RKO (cell line): ENCODE measurements at regions not wholly inside any gene's neighbourhood (a gene's known extent, or its start where the extent isn't known, plus 50 kb on each side); places are given as distances from the start of the nearest gene placed in this dataset.
A peak's percentile ranks its signal among the peaks of the same experiment; 100 is the strongest.

Experiments
- DNase-seq: peaks from one replicate; pipeline ENCODE4 v3.0.0-alpha.2; 2016; ENCODE audit warnings: low spot score

DNA sequence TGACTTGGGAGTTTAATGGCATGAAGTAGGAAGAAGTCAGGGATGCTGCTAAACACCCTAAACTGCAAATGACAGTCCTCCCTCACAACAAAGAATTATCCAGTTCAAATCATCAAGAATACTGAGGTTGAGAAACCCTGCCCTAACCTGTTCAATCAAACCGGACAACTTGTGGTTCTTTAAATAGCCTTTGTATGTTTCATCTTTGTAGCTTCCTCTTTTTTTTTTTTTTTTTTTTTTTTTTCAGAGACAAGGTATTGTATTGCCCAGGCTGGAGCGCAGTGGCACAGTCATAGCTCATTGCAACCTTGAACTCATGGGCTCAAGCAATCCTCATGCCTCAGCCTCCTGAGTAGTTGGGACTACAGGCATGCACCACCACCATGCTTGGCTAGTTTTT, 52.5 kb upstream of the TTC29 start:
- no peak for DNase-seq

DNA sequence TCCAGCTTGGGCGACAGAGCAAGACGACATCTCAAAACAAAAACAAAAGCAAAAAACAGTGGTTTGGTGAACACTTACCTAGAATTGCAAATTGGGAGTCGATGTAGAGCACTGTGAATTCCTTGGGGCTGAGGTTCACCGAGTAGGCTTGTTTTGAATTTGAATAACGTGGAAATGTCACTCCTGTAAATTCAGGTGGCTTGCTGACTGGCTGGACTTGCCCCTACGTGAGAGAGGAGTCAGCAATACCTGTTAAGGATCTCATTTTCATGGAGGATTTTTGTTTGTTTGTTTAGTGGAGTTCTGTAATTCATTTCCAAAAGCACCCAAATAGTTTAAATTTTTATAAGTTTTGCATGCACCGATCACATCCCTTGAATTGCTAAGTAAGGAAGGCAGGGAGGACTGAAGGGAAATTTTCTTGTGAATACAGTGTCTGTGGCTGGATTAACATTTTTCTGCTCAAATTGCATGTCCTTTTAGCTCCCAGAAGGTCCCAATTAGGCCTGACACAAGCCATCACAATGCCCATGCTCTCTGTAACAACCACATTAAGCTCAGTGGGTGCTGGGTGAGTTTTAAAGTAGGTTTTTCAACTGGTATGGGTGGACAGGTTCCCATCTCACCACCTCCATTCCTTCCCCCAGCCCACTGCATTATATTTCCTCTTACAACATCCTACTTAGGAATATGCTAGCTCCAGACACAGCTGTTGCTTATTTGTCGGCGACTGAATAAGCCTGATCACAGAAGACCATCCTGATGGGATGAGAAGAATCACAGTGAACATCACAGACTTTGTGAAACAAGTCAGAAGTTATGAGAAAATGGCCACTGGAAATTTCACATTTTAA, 58.5 kb upstream of the TTC29 start:
- DNase-seq = no peak

DNA sequence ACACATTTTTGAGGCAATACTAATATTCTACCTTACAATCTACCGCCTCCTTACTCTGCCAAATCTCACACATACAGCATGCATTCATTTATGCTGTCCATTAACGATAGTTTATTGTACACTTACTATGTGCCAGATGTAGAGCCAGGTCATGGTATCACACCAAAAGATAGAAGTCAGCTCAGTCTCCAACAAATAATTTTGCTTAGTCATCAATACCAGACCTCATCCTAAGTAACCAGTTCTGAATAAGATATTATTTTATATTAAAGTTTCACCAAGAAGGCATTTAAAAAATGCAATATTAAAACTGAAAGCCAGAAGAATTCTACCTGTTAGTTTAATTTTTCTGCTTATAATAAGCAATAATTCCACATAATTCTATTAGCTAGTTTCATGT, 60.6 kb upstream of the TTC29 start:
- no peak for DNase-seq

DNA sequence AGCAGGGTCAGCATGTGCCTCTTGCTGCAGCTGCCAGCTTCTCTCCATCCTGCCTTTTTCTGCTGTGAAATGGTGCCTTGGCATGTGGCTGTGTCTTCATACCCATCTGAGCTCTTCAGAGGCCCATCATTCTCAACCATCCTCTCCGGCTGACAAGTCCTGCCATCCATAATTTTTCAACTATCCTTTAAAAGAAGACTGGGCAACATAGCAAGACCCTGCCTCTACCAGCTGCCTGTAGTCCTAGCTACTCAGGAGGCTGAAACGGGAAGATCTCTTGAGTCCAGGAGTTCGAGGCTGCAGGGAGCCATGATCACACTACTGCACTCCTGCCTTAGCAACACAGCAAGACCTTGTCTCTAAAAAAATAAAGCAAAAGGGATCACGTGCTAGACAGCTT, 64.2 kb upstream of the TTC29 start:
- no peak for DNase-seq

DNA sequence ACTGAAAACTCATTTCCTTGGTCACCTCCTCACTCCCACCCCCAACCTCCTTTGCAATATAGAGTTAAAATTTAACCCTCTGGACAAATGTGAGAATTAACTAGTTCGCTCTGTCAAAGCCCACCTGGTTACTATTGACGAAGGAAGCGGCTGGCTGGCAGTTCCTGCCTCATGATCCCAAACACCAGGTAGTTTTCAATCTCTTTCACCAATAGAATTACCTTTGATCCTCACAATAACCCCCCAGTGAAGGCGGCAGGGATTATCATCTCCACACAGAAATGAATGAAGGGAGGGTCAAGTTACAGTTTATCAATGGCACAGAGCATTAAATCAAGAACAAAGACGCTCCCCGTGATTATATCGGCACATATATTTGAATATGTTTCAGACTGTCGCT, 65.7 kb upstream of the TTC29 start:
- DNase-seq = no peak

DNA sequence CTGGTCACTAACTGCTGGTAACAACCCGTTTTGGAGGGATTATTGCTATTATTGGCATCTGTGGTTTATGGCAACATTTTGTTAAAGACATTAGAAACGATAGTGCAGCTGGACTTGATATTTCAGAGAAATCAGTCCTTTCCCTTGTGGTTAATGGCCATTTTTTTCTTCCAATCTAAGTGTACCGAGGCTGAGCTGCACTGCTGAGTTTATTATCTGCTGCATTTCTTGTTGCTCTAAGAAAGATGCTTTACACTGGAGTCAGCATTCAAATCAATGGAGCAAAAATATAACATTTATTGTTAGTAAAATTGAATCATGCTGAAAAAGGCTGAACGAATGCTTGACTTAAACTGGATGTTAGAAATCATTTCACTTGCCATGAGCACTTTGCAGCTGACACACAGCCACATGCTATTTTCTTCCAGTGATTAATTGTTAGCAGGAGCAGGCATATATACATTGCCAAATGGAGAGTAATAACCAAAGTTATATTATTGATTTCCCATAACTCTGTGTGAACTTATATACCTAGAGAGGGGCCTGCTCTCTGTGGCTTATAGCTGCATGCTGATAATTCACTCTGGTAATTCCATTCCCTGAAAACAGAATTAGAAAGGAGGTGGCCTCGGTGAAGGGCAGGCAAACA, 66.5 kb upstream of the TTC29 start:
- no peak for DNase-seq

DNA sequence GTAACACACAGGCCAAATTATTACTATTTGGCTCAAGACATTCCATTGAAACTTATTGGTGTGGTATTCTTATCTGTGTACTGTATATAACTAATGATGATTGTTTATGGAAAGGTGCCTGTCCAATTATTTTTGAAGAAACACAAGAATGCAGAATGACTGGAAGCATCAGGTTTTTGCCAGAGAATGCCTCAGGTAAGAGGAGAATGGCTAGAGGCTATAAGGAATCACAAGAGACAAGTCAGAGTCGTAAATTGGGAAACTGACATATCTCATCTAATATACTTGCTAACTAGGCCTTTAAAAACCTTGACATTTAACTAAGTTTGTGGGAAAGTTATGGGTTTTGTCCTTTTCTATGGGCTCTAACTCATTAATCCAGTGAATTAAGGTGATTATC, 69.3 kb upstream of the TTC29 start:
- no peak for DNase-seq

DNA sequence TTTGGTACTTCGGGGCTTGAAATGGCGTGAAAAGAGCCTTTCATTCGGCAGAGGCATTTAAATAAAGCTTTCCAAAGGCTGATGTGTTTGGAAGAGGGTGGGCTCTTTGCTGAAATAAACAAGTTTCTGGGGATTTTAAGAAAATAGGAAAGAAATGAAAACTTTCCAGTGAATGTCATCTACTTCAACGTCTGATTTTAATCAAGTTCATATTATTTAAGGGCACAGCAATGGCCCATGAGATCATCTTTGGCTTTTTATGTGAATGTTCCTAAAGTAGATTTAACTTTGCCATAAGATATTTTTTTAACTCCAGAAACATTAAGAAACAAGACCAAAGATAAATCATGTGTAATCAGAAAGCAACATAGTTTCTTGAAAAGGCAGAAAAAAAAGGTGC, 69.8 kb upstream of the TTC29 start:
- no peak for DNase-seq

DNA sequence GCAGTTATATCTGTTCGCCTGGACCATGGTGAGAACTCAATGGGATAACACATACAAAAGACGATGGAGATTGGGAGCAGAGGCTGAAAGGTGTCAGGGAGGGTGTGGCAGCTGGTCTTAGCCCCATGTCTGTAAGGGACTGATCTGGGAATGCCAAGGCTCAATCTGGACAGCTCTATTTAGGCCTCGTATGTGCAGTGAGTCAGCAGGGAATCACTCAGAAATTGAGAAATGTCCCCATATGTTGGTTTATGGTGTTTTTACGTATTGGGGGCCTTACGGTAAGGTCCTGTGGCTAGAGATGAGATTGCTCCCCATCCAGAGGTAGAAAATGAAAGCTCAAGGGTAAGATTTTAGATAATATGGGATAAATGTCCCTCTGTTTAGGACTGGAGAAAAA, 71.4 kb upstream of the TTC29 start:
- DNase-seq = no peak

DNA sequence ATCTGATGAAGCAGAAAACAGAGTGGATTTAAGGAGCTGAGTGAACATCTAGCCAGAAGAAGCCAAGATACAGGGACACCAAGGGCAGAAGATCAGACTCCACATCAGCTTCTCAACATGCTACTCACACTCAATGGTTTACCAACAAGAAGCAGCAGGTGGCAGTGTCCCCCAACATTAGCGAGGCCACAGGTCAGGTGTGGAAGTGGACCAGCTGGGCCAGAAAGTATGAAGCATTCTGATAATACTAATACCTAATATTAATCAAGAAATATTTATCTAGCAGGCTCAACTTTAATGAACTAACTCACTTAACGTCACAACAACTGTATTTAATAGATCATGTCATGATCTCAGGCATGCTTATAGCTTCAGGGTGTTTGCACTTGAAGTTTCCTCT, 73.4 kb upstream of the TTC29 start:
- peak; percentile 52 for DNase-seq

DNA sequence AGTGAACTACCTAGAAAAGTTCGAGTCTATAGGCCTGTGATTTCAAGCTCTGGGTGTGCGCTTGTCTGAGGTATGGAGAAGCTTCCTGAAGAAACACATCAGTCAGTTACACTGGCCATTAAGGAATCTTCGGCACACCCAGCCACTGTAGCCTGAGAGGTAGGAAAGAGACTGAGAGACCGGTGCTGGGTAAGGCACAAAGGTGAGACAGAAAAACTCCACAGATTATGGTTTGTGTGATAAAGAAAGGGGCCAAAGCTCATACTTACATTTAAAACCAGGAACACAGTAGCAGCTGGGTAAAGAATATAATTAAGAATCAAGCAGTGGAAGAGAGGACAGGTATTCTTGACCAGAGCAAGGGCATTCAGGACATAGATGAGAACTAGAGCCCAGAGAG, 74.8 kb upstream of the TTC29 start:
- DNase-seq = no peak

DNA sequence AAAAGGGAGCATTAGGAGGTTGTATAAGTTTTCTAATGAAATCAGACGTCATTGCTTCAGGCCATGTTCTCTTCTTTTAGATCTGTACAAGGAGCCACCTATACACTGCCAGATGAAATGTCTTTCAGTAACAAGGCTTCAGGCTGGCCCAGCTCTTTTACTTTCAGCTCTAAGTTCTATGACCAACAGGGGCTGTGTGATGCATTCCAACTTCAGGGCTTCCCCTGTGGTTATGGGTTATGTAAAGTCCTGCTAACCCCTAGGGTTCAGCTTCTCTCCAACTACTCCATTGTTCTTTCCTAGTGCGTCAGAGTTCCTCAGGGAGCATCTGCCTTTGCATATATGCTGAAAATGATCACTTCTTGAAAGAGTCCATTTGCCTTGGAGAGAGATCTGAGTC, 79.4 kb upstream of the TTC29 start:
- DNase-seq = no peak

DNA sequence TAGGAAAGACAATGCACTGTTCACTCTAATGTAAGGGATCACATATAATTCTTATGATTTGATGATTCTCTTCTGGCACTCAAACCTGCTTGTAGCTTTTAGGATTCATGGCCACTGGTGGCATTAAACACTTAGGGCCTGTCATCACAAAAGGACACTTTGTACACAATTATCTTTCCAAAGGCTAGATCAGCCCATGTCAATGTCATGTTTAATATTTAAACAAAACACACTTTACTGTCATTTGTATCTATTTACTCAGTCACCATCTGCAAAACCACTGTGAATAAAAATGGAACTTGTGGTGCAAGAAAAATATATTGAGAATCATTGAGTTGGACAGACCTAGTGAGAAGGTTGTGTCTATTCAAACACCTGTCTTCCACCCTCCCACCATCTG, 83.6 kb upstream of the TTC29 start:
- DNase-seq = no peak

DNA sequence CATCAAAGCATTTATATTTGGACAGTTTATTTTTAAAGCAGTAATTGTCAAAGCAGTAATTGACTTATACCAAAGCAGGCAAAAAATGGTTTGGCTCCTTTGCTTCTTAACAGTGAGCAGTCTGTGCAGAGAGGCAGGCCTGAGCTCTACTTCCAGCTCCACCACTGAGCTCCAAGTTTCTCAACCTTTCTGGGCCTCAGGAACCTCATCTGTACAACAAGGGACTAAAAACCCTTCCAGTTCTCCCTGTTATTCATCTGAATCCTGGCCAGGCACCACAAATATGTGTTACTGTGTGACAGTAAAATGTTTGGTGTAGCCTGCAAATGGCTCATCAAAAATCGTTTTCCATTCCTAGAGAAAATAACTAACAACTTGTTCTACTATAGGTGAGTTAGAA, 88.7 kb upstream of the TTC29 start:
- no peak for DNase-seq

DNA sequence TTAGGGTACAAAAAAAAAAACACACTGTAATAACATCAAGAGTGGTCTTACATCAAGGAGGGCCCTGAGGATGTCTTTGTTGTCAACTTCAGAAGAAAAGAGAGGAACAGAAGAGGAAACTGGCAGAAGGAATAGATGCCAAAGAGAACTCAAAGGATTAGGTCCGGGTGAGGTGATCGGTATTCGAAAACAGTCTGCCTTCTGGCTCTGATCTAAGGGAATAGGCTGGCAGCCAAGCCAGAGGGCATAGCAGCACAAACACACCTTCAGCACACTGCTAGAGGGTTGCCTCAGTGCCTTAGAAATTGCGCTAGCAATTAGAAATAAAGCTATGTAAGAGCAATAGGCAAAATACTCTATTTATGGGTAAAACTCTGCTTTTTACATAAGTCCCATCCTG, 91.4 kb upstream of the TTC29 start:
- no peak for DNase-seq

DNA sequence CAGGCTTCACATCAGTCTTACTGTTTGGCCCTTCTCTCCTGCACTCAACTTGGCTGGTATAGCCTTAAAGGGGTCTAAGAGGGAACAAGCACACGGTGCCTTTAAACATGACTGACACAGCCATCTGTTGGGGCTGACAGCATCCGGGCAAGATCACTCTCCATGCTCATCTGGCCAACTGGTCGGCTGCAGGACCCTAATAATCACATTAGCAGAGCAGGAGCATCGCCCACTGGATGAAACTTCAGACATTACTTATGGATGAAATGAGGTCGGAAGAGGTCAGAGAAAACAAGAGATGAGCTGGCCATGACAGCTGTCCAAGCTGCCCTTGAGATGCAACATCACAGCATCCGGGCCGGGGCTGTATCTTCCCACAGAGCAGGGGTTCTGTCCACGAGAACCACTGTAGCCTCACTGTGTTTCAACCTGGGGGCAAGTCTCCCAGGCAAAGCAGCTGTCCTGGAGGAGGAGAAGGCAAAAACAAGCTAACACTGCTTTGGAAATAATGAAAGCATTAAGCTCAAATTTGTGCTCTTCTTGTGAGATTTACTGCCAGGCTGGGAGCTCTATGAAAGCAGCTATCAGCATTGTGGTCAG, 94.4 kb upstream of the TTC29 start:
- no peak for DNase-seq

DNA sequence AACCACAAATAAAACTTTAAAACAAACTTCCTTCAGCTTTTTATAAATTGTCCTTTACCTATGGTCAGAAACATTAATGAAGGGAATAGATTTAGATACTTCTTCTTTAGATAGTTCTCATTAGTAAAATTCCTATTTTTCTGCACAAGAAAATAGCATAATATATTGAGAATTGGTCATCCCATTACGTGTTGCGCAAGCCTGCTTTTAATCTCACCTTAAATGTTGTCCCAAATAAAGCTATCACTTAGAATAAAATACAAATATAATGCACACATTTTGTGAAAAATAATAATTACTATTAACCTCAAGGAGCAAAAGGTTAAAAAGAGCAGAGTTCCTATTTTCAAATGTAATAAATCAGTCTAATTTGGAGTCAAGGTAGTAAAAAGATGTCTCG, 95.2 kb upstream of the TTC29 start:
- no peak for DNase-seq

DNA sequence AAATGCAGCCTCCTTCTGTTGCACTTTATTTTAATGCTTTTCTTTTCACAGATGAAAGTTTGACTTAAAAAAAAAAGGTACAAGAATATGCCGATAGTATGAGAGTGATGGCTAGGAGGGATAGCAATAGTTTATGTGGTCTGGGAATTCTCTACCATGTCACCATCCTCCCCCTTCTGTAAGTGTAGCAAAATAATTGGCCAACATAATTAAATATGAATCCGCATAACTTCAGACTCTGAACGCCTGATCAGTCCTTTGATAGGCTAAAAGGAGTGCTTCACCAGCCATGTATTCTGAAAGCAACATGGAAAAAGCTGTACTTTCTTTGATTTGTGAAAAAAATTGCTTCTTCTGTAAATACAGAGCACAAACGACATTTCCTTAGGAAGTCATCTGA, 95.7 kb upstream of the TTC29 start:
- no peak for DNase-seq

DNA sequence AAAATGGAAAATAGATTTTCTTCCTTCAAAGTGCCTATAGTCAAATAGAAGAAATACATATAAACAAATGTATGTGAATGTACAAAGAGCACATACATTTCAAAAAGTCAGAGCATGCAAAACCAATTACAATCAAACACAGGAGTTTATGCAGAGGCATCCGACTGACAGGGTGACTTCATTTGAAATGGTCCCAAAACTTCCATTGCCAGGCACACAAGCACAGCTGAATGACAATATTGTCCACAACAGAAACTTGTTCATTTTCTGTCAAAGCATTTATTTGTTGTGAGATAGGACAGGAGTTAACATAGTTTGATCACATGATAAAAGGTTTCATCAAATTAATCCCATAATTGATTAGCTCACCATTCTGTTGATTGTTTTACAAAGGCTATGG, 96.4 kb upstream of the TTC29 start:
- DNase-seq = no peak

DNA sequence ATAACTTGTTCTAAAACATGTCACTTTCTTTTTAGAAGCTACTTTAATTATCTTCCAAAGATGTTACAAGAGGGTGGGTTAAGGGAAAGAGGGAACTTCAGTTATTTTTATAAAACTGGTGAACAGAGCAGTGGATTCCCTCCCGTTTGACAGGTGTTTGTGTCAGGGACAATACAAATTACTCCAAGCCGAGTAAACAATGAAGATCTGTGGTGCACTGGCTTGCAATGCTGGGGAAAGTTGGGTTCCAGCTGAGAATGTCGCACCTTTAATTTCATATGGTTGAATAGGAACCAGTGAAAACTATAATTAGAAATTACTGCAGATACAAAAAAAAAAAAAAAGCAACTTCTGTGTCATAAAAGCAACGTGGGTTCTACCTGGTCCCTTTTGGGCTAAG, 98.6 kb upstream of the TTC29 start:
- DNase-seq = no peak

DNA sequence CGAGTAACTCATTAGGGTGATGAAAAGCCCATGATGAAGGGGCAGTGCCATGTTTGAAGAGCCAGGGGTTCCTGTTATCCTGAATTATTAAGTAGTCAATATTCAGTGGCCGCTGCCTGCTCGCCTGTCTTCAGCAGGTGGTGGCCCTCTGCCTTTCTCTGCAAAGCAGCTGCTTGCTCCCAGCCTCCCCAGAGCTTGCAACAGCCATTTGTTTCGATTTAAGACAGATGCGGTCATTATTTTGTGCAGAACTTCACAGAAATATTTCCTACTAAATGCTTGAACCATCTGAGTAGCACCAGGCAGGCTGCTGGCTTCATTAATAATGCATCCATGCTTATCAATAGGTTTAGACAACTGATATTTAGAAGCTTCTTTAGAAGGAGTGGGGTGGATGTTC, 104.3 kb upstream of the TTC29 start:
- DNase-seq = no peak

DNA sequence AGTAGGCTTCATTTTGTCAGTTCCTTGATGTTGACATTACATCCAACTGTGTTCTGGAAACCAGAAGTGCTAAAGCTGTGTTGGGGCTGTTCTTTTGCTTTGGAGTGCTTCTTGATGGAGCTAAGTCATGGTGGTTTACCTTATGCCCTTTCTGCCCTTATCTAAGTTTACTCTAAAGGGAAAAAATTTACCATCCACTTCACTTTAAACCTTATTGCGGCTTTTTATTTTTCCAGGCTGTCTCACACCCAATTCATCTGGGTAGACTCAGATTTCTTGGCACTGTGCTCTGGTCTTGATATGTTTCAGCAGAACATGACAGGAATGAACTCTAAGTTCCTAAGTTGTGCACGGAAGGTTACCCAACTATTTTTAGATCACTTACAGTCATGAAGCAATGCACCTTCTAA, 104.7 kb upstream of the TTC29 start:
- no peak for DNase-seq

DNA sequence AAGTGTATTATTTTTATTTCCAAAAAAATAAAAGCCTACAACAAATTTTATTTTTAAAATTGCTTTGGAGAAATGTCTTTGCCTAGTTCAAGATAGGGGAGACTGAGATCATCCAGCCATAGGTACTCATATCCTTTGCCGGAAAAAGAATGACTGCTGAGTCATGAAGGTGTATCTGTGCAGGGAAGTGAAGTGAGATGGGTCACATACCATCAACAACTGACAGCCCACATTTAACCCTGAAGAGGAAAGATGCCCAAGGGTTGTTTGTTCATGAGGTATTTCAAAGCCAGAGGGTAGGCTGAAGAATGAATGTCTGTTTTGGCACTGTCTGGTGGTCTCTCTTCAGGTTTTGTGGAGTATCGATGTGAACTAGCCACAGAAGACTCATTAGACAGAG, 106.7 kb upstream of the TTC29 start:
- no peak for DNase-seq
